ENCODE measurements at regions not wholly inside any gene's neighbourhood (a gene's known extent, or its start where the extent isn't known, plus 50 kb on each side); places are given as distances from the start of the nearest gene placed in this dataset.

GRCh38 chr18:44125446-44125845 lies 555.2 kb upstream of the SETBP1 start:
- no peak overlapping the region for H3K27ac ChIP-seq (ENCODE audit: control insufficient read depth, insufficient read depth, low read length)
- H3K4me3 ChIP-seq (ENCODE audit: control insufficient read depth in 2 of 3, extremely low read depth in 1 of 3, insufficient read depth in 2 of 3, low read depth in 1 of 3, low read length in 3 of 3), result no peak overlapping the region
- H3K36me3 ChIP-seq (ENCODE audit: control insufficient read depth in 2 of 2, extremely low read depth in 1 of 2, insufficient read depth in 2 of 2, low read length in 2 of 2), result no peaks in the 10 kb centered on the region
- H3K4me2 ChIP-seq (ENCODE audit: control insufficient read depth, extremely low read depth, insufficient read depth, low read depth, low read length), result no peak overlapping the region
- FAIRE-seq (no peak), DNase-seq (ENCODE audit: low read depth, low spot score) (no peak)
- H2AFZ ChIP-seq (ENCODE audit: control insufficient read depth, low read length), result no peak overlapping the region
- no peaks in the 10 kb centered on the region for H4K20me1 ChIP-seq (ENCODE audit: control insufficient read depth, extremely low read depth, insufficient read depth, low read length)
- no peaks in the 10 kb centered on the region for H3K9me1 ChIP-seq (ENCODE audit: control insufficient read depth, extremely low read depth, insufficient read depth, low read length)
- H3K27me3 ChIP-seq (ENCODE audit: control insufficient read depth, extremely low read depth, insufficient read depth, low read length), result no peaks in the 10 kb centered on the region
- dilution Hi-C loops (cut with MboI; ENCODE audit: extremely low pct_ligation_motif_present, low sequenced_read_pairs), result no loop called here
- no peaks in the 10 kb centered on the region for H3K9me3 ChIP-seq (ENCODE audit: control insufficient read depth, low read depth, low read length)
- H3K9ac ChIP-seq (ENCODE audit: control insufficient read depth, extremely low read depth, insufficient read depth, low read length), result no peak overlapping the region
- H3K79me2 ChIP-seq (ENCODE audit: control insufficient read depth, insufficient read depth, low read length), result no peaks in the 10 kb centered on the region
- TF ChIP-seq EZH2 (IDR thresholded peaks at IDR 0.05; ENCODE audit: low read length) (no peak), CTCF (optimal IDR thresholded peaks at IDR 0.05 in 1 of 3, IDR thresholded peaks at IDR 0.05 in 1 of 3, conservative IDR thresholded peaks at IDR 0.05 in 1 of 3; ENCODE audit: extremely low read depth in 1 of 3, insufficient read depth in 2 of 3, low read length in 3 of 3) (no peak)
- peaks cover 3% of the 10 kb centered on the region for H3K4me1 ChIP-seq (ENCODE audit: control insufficient read depth, extremely low read depth, insufficient read depth, low read length)

GRCh38 chr18:44126598-44126997 lies 554.1 kb upstream of the SETBP1 start:
- Histone ChIP-seq H3K27me3 (ENCODE audit: control insufficient read depth, extremely low read depth, insufficient read depth, low read length) (no peaks in the 10 kb centered on the region), H3K27ac (ENCODE audit: control insufficient read depth, insufficient read depth, low read length) (no peak overlapping the region), H3K9me3 (ENCODE audit: control insufficient read depth, low read depth, low read length) (no peaks in the 10 kb centered on the region), H3K9me1 (ENCODE audit: control insufficient read depth, extremely low read depth, insufficient read depth, low read length) (no peaks in the 10 kb centered on the region), H3K79me2 (ENCODE audit: control insufficient read depth, insufficient read depth, low read length) (no peaks in the 10 kb centered on the region), H3K36me3 (ENCODE audit: control insufficient read depth in 2 of 2, extremely low read depth in 1 of 2, insufficient read depth in 2 of 2, low read length in 2 of 2) (no peaks in the 10 kb centered on the region), H4K20me1 (ENCODE audit: control insufficient read depth, extremely low read depth, insufficient read depth, low read length) (no peaks in the 10 kb centered on the region), H3K4me1 (ENCODE audit: control insufficient read depth, extremely low read depth, insufficient read depth, low read length) (peaks cover 3% of the 10 kb centered on the region), H2AFZ (ENCODE audit: control insufficient read depth, low read length) (no peak overlapping the region), H3K4me2 (ENCODE audit: control insufficient read depth, extremely low read depth, insufficient read depth, low read depth, low read length) (no peak overlapping the region), H3K4me3 (ENCODE audit: control insufficient read depth in 2 of 3, extremely low read depth in 1 of 3, insufficient read depth in 2 of 3, low read depth in 1 of 3, low read length in 3 of 3) (no peak overlapping the region), H3K9ac (ENCODE audit: control insufficient read depth, extremely low read depth, insufficient read depth, low read length) (no peak overlapping the region)
- FAIRE-seq, result no peak
- TF ChIP-seq CTCF (optimal IDR thresholded peaks at IDR 0.05 in 1 of 3, IDR thresholded peaks at IDR 0.05 in 1 of 3, conservative IDR thresholded peaks at IDR 0.05 in 1 of 3; ENCODE audit: extremely low read depth in 1 of 3, insufficient read depth in 2 of 3, low read length in 3 of 3), result no peak
- dilution Hi-C loops (cut with MboI; ENCODE audit: extremely low pct_ligation_motif_present, low sequenced_read_pairs), result no loop called here
- no peak for DNase-seq (ENCODE audit: low read depth, low spot score)

Measured in keratinocyte (primary cell).